AG04449 (cell line): ENCODE measurements at regions not wholly inside any gene's neighbourhood (a gene's known extent, or its start where the extent isn't known, plus 50 kb on each side); places are given as distances from the start of the nearest gene placed in this dataset.

Experiments used
- CTCF ChIA-PET: fragments of 350-600 bp; formaldehyde crosslinking; extraction: SDS; loops from one replicate; lab custom pipeline; 2021; ENCODE audit warnings: antibody characterized with exemption; lab: Yijun Ruan, JAX
- POLR2A ChIA-PET: fragments of 400-600, 350-600 bp; formaldehyde crosslinking; extraction: SDS; loops from one replicate; lab custom pipeline; 2020; ENCODE audit warnings: antibody characterized with exemption, inconsistent platforms; lab: Yijun Ruan, JAX
- DNase-seq: peaks from one replicate; pipeline ENCODE4 v3.0.0-alpha.2; 2010; ENCODE audit warnings: low read depth, low spot score
- H3K4me3 ChIP-seq: 2 replicates; pipeline ENCODE4 v1.5.1; 2011; ENCODE audit warnings: low read depth, mild to moderate bottlenecking, control low read depth, low read length
- TF ChIP-seq, protein P1 (sequence below): IDR thresholded peaks from one replicate; pipeline ENCODE4 v1.5.1; 2011; ENCODE audit warnings: mild to moderate bottlenecking, moderate library complexity, low read length, control low read depth, inconsistent platforms; ENCODE audit not compliant: insufficient read depth; ENCODE audit errors: missing control alignments

DNA sequence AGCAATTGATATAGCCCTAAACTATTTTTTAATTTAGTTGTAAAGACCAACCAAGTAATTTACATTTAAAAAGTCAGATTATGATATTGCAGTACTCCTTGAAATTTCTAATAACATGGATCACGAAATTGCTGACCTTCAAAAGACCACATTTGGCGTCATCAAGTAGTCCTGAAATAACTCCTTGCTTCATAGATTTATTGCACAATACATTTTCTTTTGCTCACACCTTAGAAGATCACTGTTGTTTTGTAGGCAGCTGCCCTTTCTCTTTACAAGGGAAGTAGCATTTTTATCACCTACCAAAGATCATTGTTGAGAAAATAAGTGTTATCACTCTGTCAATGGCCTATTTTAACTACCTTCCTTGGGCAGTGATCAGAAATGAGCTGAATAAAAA is 815.8 kb downstream of the METTL15 start:
- H3K4me3 ChIP-seq, result no peak overlapping the region
- no peak for DNase-seq
- CTCF ChIA-PET, result interaction anchor here (1.0 kb wide), 1 partner anchor 18 kb away, joined by 3 read pairs; no protein-coding TSS in a partner anchor
- POLR2A ChIA-PET, result no interaction called here
- TF ChIP-seq, protein P1, sequence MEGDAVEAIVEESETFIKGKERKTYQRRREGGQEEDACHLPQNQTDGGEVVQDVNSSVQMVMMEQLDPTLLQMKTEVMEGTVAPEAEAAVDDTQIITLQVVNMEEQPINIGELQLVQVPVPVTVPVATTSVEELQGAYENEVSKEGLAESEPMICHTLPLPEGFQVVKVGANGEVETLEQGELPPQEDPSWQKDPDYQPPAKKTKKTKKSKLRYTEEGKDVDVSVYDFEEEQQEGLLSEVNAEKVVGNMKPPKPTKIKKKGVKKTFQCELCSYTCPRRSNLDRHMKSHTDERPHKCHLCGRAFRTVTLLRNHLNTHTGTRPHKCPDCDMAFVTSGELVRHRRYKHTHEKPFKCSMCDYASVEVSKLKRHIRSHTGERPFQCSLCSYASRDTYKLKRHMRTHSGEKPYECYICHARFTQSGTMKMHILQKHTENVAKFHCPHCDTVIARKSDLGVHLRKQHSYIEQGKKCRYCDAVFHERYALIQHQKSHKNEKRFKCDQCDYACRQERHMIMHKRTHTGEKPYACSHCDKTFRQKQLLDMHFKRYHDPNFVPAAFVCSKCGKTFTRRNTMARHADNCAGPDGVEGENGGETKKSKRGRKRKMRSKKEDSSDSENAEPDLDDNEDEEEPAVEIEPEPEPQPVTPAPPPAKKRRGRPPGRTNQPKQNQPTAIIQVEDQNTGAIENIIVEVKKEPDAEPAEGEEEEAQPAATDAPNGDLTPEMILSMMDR, result no peak

DNA sequence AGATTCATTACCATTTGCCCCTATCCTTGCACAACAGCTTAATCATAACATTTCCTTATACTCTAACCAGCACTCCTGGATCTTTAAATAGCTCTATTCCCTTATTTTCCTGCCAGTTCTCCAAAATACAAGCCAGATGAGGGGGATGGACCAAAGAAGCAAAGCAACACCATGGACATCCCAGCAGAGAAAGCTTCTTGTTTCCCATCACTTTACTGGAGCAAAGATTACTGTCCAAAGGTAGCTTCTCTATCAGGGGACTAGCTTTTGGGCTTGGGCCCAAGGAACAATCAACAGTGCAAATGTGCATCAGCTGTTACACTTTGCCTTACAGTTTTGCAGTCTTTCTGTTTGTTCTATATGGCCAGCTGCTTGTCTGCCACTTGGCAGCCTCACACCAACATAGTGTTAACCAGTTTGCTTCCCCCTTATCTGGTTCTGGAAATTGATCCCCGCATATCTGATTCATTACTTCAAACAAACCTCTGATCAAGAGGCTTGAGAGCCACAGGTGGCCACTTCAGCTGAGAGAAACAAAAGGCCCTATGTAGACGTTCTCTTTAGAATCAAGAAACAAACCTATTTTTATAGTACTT is 814.3 kb downstream of the METTL15 start:
- ChIA-PET POLR2A (no interaction called here), CTCF (interaction anchor here (0.9 kb wide), 1 partner anchor 11 kb away, joined by 3 read pairs; no protein-coding TSS in a partner anchor)
- TF ChIP-seq, protein P1, result no peak
- H3K4me3 ChIP-seq, result no peak overlapping the region
- no peak for DNase-seq

DNA sequence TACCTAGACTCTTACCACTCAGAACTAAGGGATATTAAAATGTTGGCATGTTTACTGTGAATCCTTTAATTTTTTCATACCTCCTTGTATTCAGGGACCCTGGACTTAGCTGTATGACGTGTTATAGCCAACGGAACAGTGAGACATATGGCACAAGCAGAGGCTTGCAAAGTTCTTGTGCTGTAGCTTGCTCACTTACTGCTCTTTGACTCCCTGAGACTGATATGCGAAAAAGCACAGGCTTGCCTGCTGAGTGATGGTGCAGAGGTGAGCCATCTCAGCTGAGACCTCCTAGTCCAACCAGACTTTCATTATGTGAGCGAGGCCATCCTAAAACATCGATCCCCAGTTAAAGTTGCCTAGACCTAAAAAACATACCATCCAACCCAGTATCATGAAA is 811.0 kb downstream of the METTL15 start:
- POLR2A ChIA-PET, result no interaction called here
- CTCF ChIA-PET, result no interaction called here
- H3K4me3 ChIP-seq, result no peak overlapping the region
- TF ChIP-seq, protein P1, result no peak
- DNase-seq, result no peak

DNA sequence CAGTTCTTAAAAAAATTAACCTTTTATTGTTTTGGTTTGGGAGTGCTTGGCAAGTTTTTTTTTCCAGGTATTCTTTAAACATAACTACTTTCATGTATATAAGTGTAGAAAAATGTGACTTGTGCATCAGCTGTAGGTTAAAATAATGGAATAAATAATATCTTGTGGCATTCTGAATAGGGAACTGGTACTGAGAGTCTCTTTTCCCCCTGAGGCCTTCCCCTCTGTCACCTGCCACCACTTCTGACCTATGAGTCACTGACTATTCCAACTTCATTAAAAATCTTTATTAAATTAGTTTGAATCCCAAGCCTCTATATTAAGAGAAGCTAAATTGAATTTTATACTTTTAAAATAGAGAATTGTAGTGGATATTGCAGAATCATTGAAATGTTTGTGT is 805.7 kb downstream of the METTL15 start:
- TF ChIP-seq, protein P1, result no peak
- DNase-seq, result no peak
- ChIA-PET CTCF (no interaction called here), POLR2A (no interaction called here)
- no peak overlapping the region for H3K4me3 ChIP-seq

DNA sequence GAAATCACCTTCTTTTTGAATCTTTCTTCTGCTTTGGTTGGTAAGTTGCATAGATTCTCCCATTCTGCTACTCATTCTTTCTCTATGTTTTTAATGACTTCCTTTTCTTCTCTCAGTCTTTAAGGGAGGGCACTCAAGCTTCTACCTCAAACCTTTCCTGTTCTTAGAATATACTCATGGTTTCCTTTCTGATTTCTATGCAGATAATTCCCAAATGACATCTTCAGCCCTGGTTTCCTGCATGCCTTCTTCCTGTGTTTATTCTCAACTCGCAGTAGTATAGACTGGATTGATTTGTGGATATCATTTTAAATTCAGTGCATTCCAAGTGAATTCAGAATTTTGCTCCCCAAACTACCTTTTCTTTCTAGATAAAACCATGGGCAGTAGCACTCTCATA is 803.6 kb downstream of the METTL15 start:
- TF ChIP-seq, protein P1, result no peak
- DNase-seq, result no peak
- CTCF ChIA-PET, result interaction anchor here (1.2 kb wide), 1 partner anchor 11 kb away, joined by 3 read pairs; no protein-coding TSS in a partner anchor
- no peak overlapping the region for H3K4me3 ChIP-seq
- POLR2A ChIA-PET, result no interaction called here

DNA sequence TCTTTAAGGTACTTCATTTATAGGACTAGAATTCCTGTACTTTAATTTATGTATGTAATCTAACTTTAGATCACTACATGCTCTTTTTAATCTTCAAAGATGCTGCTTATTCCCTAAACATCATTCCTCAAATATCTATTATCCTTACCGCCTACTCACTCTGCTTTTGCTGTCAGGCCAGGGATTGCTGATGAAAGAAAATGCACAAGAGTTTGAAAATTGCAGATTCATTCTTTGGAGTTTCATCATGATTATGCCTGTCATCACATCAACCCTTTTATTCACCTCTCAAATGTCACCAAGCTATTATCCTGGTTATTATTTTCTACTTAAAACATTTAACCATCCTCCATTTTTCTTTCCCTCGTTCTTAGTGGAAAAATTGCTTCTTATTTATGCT is 802.7 kb downstream of the METTL15 start:
- ChIA-PET POLR2A (no interaction called here), CTCF (interaction anchor here (0.7 to 1.2 kb wide), 3 partner anchors 12 to 19 kb away, joined by 3 read pairs; no protein-coding TSS in a partner anchor)
- TF ChIP-seq, protein P1, result no peak
- no peak for DNase-seq
- H3K4me3 ChIP-seq, result no peak overlapping the region
